GM12878 (cell line): ENCODE measurements at regions not wholly inside any gene's neighbourhood (a gene's known extent, or its start where the extent isn't known, plus 50 kb on each side); places are given as distances from the start of the nearest gene placed in this dataset.

Experiments used
- ATAC-seq: fragments of 200-7000 bp; cut with Tn5 transposase; 3 replicates; pipeline ENCODE4 v1.9.1; 2020; ENCODE audit warnings: mild to moderate bottlenecking, moderate library complexity
- BruUV-seq: library from RNA; stranded (reverse); fragments of 400-500 nt; replicated peaks from 2 replicates; lab custom pipeline; 2021; lab: Mats Ljungman, UMichigan
- CTCF ChIA-PET: fragments of 300-600 bp; sonication (Branson Sonifier 250); formaldehyde crosslinking; extraction: SDS; loops from one replicate; lab custom pipeline; 2021; ENCODE audit warnings: inconsistent platforms; lab: Yijun Ruan, JAX
- POLR2A ChIA-PET: fragments of 350-600 bp; formaldehyde crosslinking; extraction: SDS; loops from one replicate; lab custom pipeline; 2021; ENCODE audit warnings: inconsistent platforms; lab: Charles Lee
- RAD21 ChIA-PET: fragments of 300-600 bp; sonication (Branson Sonifier 250); formaldehyde crosslinking; loops from one replicate; lab custom pipeline; 2023; ENCODE audit warnings: antibody characterized with exemption; ENCODE audit not compliant: unreplicated experiment; lab: Charles Lee
- SMC1A ChIA-PET: fragments of 300-600 bp; sonication (Branson Sonifier 250); formaldehyde crosslinking; loops from one replicate; lab custom pipeline; 2023; ENCODE audit not compliant: unreplicated experiment, uncharacterized antibody; lab: Charles Lee
- DNase-seq: peaks from one replicate; pipeline ENCODE4 v3.0.0-alpha.2; 2011; ENCODE audit warnings: low read depth, low spot score
- FAIRE-seq: peaks from 3 replicates; lab custom pipeline; 2011; peaks lifted over from hg19 to GRCh38; lab: Jason Lieb, UNC
- H2AFZ ChIP-seq: 2 replicates; pipeline ENCODE4 v1.6.0; 2011; ENCODE audit warnings: low read depth, low read length, control low read depth; ENCODE audit not compliant: control insufficient read depth
- H3K27ac ChIP-seq: 2 replicates; pipeline ENCODE4 v1.5.1; 2011; ENCODE audit warnings: control low read depth; ENCODE audit not compliant: control insufficient read depth, insufficient read depth
- H3K27me3 ChIP-seq, 2 experiments: replicated peaks in 1 of 2; 2 replicates each; pipeline versions ENCODE4 v1.6.0 to v1.6.1; 2011; ENCODE audit warnings: low read length in 1 of 2; ENCODE audit not compliant: control insufficient read depth in 2 of 2, insufficient read depth in 2 of 2
- H3K36me3 ChIP-seq, 2 experiments: 2 replicates each; pipeline ENCODE4 v1.5.1; 2011; ENCODE audit warnings: low read length in 1 of 2; ENCODE audit not compliant: control insufficient read depth in 2 of 2, insufficient read depth in 2 of 2
- H3K4me1 ChIP-seq: 2 replicates; pipeline ENCODE4 v1.6.1; 2011; ENCODE audit warnings: mild to moderate bottlenecking, low read length, moderate library complexity, mixed read lengths; ENCODE audit not compliant: control insufficient read depth, insufficient read depth
- H3K4me2 ChIP-seq: 2 replicates; pipeline ENCODE4 v1.6.0; 2011; ENCODE audit warnings: control low read depth; ENCODE audit not compliant: control insufficient read depth, insufficient read depth
- H3K4me3 ChIP-seq: fragments of 200-600 bp; sonication (generic); 2 replicates; pipeline ENCODE4 v1.5.1; 2016
- H3K79me2 ChIP-seq: 2 replicates; pipeline ENCODE4 v1.6.0; 2011; ENCODE audit warnings: low read length; ENCODE audit not compliant: control insufficient read depth, insufficient read depth
- H3K9ac ChIP-seq: 2 replicates; pipeline ENCODE4 v1.8.0; 2011; ENCODE audit warnings: low read length, control low read depth, mixed read lengths; ENCODE audit not compliant: control insufficient read depth, insufficient read depth
- H3K9me3 ChIP-seq: replicated peaks from 3 replicates; pipeline ENCODE4 v1.5.1; 2011; ENCODE audit warnings: mild to moderate bottlenecking, low read length; ENCODE audit not compliant: control insufficient read depth, insufficient read depth
- H4K20me1 ChIP-seq: 2 replicates; pipeline ENCODE4 v1.6.0; 2011; ENCODE audit not compliant: control insufficient read depth, insufficient read depth
- CBFB ChIP-seq: IDR thresholded peaks from 2 replicates; pipeline ENCODE4 v1.6.1; 2016; ENCODE audit warnings: antibody characterized with exemption, low read depth
- EED ChIP-seq: sonication (generic); IDR thresholded peaks from 2 replicates; pipeline ENCODE4 v1.6.1; 2016; ENCODE audit warnings: antibody characterized with exemption, low read depth
- LARP7 ChIP-seq: fragments of 450-650 bp; IDR thresholded peaks from 2 replicates; pipeline ENCODE4 v1.6.1; 2017; ENCODE audit warnings: mild to moderate bottlenecking
- MTA2 ChIP-seq: fragments of 450-650 bp; IDR thresholded peaks from 2 replicates; pipeline ENCODE4 v1.6.1; 2016; ENCODE audit warnings: low read depth, mild to moderate bottlenecking, moderate library complexity
- MXI1 ChIP-seq: fragments of 150-350 bp; IDR thresholded peaks from 2 replicates; pipeline ENCODE4 v1.6.1; 2011; ENCODE audit warnings: low read depth, mild to moderate bottlenecking, inconsistent platforms, low read length, improper control_type of control experiment
- PML ChIP-seq: IDR thresholded peaks from 2 replicates; pipeline ENCODE4 v1.6.1; 2012; ENCODE audit warnings: low read length, inconsistent platforms
- RAD21 ChIP-seq: IDR thresholded peaks from 2 replicates; pipeline ENCODE4 v1.6.1; 2011; ENCODE audit warnings: mild to moderate bottlenecking, low read depth, low read length, moderate library complexity; ENCODE audit not compliant: insufficient read depth
- SIN3A ChIP-seq: IDR thresholded peaks from 2 replicates; pipeline ENCODE4 v1.6.1; 2012; ENCODE audit warnings: low read depth, low read length, improper control_type of control experiment
- SIX5 ChIP-seq: IDR thresholded peaks from 2 replicates; pipeline ENCODE4 v1.6.1; 2011; ENCODE audit warnings: mild to moderate bottlenecking, low read depth, low read length, moderate library complexity; ENCODE audit not compliant: severe bottlenecking
- SREBF1 ChIP-seq: IDR thresholded peaks from 2 replicates; pipeline ENCODE4 v1.6.1; 2012; ENCODE audit warnings: mild to moderate bottlenecking, low read length
- YBX1 ChIP-seq: fragments of 450-650 bp; IDR thresholded peaks from 2 replicates; pipeline ENCODE4 v1.6.1; 2016; ENCODE audit warnings: antibody characterized with exemption
- YY1 ChIP-seq: IDR thresholded peaks from 2 replicates; pipeline ENCODE4 v1.6.1; 2011; ENCODE audit warnings: low read depth, mild to moderate bottlenecking, low read length
- ZNF207 ChIP-seq: fragments of 450-650 bp; IDR thresholded peaks from 2 replicates; pipeline ENCODE4 v1.6.1; 2014; ENCODE audit warnings: antibody characterized with exemption, mild to moderate bottlenecking, borderline replicate concordance
- ZNF384 ChIP-seq: IDR thresholded peaks from 2 replicates; pipeline ENCODE4 v1.6.1; 2012; ENCODE audit warnings: low read depth, mild to moderate bottlenecking, low read length, improper control_type of control experiment, borderline replicate concordance
- ZSCAN29 ChIP-seq: fragments of 450-650 bp; IDR thresholded peaks from 2 replicates; pipeline ENCODE4 v1.6.1; 2017; ENCODE audit warnings: mild to moderate bottlenecking, moderate library complexity
- WGBS: methylation state at CpG from one replicate; pipeline ENCODE4 v1.1.6; 2016; ENCODE audit warnings: low lambda C conversion rate; ENCODE audit not compliant: insufficient replicate concordance, insufficient coverage; ENCODE audit errors: missing lambda C conversion rate; 5-methylcytosine and 5-hydroxymethylcytosine counted together
- in situ Hi-C: fragments of 300-500 bp; cut with MboI; formaldehyde crosslinking; loops from 9 replicates; pipeline ENCODE4 v1.14.3; 2018; ENCODE audit warnings: mixed read lengths
- intact Hi-C: fragments of 100-400 bp; cut with micrococcal nuclease; formaldehyde crosslinking; loops from one replicate; pipeline ENCODE4 v1.14.2; 2022; ENCODE audit not compliant: unreplicated experiment

DNA sequence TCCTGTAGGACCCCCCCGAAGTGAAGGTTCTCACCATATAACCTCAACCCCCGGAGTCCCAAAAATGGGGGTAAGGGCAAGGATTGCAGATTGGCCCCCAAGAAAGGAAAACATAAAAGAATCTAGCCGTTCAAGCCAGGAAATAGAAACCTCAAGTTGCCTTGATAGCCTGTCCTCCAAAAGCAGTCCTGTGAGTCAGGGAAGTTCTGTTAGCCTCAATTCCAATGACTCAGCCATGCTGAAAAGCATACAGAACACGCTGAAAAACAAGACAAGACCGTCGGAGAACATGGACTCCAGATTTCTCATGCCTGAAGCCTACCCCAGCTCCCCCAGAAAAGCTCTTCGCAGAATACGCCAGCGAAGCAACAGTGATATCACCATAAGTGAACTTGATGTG, 344.2 kb upstream of the RGS6 start:
- H3K4me1 ChIP-seq: peaks cover 13% of the 10 kb centered on the region
- H3K27ac ChIP-seq: no peak overlapping the region
- no peak overlapping the region for H3K4me2 ChIP-seq
- peaks cover 0 to 9% of the 10 kb centered on the region in 2 experiments; a peak in 3 of 4 replicates for H3K36me3 ChIP-seq
- no peaks in the 10 kb centered on the region for H3K27me3 ChIP-seq
- in situ Hi-C loops (no loop called here), intact Hi-C loops (no loop called here)
- H3K4me3 ChIP-seq: no peak overlapping the region
- DNase-seq (no peak), ATAC-seq (no peak), FAIRE-seq (no peak)
- 94% methylated on average over 9 of the region's 9 CpGs for WGBS
- ChIA-PET CTCF (no interaction called here), SMC1A (interaction anchor here (0.8 to 1.5 kb wide), 4 partner anchors 9 to 64 kb away, joined by 3 read pairs; no protein-coding TSS in a partner anchor), RAD21 (interaction anchor here (0.8 to 1.4 kb wide), 2 partner anchors 33 to 444 kb away, joined by 3 read pairs; no protein-coding TSS in a partner anchor), POLR2A (interaction anchor here (0.9 kb wide), 1 partner anchor 12 kb away, joined by 4 read pairs; no protein-coding TSS in a partner anchor)
- H3K79me2 ChIP-seq: peaks cover 19% of the 10 kb centered on the region
- H3K9me3 ChIP-seq: no peaks in the 10 kb centered on the region; the same call in 2 of the 3 replicates
- H2AFZ ChIP-seq: no peak overlapping the region
- TF ChIP-seq ZNF207 (no peak), PML (no peak), SREBF1 (no peak), CBFB (no peak), YY1 (no peak), MTA2 (no peak), LARP7 (no peak), YBX1 (no peak), EED (no peak), SIX5 (no peak), MXI1 (no peak), ZSCAN29 (no peak), ZNF384 (no peak), RAD21 (no peak), SIN3A (no peak)
- H4K20me1 ChIP-seq: no peaks in the 10 kb centered on the region
- BruUV-seq: TSS peak; percentile 57
- H3K9ac ChIP-seq: no peak overlapping the region
